H54 (cell line): ENCODE measurements at regions not wholly inside any gene's neighbourhood (a gene's known extent, or its start where the extent isn't known, plus 50 kb on each side); places are given as distances from the start of the nearest gene placed in this dataset.
"Not testable (repeated sequence)": the region's sequence is repeated elsewhere in the genome, so short reads cannot be mapped to it uniquely, and the experiment has no call there.

Experiments used
- DNase-seq: peaks from one replicate; pipeline ENCODE4 v3.0.0; 2011; ENCODE audit warnings: low spot score, mixed read lengths; ENCODE audit not compliant: insufficient read length
- FAIRE-seq: peaks from 3 replicates; lab custom pipeline; 2011; peaks lifted over from hg19 to GRCh38; lab: Jason Lieb, UNC
- POLR2A ChIP-seq: IDR thresholded peaks from 2 replicates; pipeline ENCODE4 v1.6.1; 2011; ENCODE audit warnings: low read depth, mild to moderate bottlenecking, low read length

GRCh38 chr1:166544036-166544435 is 295.2 kb upstream of the POGK start:
- no peak for TF ChIP-seq POLR2A
- DNase-seq (no peak), FAIRE-seq (no peak)

GRCh38 chr1:166544561-166544960 is 294.7 kb upstream of the POGK start:
- DNase-seq (no peak), FAIRE-seq (no peak)
- TF ChIP-seq POLR2A = no peak

GRCh38 chr1:166552706-166553105 is 286.6 kb upstream of the POGK start:
- no peak for TF ChIP-seq POLR2A
- no peak for FAIRE-seq
- no peak for DNase-seq

DNA sequence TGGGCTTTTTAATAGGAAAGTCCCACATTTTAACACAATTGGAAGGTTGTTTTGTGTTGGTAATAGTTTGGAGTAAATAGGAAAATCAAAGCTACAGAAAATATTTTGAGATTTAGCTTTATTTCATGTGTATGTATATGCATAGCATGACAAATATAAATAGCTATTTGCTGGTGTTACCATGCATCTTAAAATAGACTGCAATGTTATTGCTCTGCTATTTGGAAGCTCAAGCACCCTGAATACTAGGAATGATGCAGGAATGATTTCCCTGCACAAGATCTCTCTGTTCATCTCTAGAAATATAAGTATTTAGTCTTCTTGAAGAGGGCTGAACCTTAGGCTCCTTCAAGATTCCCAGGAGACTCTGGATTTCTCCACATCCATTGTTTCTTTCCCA is 268.3 kb upstream of the POGK start:
- FAIRE-seq (no peak), DNase-seq (no peak)
- no peak for TF ChIP-seq POLR2A

DNA sequence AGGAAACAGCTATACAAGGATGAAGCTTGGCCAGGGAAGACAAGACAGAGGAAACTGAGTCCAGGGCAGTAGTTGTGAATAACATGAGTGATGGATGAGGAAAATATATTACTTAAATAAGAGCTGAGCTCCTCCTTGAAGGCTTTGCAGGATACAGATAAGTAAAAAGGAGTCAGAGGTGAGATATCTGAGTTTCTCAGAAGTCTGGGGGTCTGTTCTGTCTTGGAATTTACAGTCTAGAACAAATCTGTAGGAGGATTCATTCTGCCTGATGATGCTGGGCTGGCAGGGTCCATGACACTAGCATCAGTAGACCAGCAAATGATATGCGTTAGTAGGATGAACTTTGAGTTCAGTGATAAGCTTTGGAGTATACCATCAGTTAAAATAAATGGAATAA is 266.1 kb upstream of the POGK start:
- no peak for FAIRE-seq
- no peak for TF ChIP-seq POLR2A
- no peak for DNase-seq

- DNase-seq (no peak), FAIRE-seq (no peak)
- no peak for TF ChIP-seq POLR2A
Measured at GRCh38 chr1:166579557-166580501, 259.4 kb upstream of the POGK start.

- no peak for DNase-seq
- TF ChIP-seq POLR2A = no peak
- FAIRE-seq = no peak
Measured at GRCh38 chr1:166588741-166589140, 250.5 kb upstream of the POGK start.

DNA sequence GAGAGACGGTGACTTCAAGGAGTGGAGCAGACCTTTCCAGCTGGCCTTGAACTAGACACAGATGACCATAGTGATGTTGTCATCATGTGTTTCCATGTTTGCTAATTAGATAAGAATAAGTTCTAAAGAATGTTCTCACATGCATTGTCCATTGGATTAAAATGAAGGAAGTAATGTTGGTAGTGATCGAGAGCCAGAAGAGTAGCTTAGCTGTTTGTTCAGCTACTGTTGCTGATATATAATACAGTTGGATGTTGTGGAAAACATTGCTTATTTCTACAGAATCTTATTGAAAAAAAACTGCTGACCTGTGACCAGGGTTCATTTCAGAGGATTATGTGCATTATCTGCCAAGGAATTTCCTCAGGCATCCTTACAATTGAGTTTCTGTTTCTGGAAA is 249.1 kb upstream of the POGK start:
- no peak for TF ChIP-seq POLR2A
- DNase-seq = no peak
- FAIRE-seq = no peak

- FAIRE-seq (no peak), DNase-seq (no peak)
- no peak for TF ChIP-seq POLR2A
Measured at GRCh38 chr1:166594646-166595045, 244.6 kb upstream of the POGK start.

GRCh38 chr1:166597516-166597915 is 241.8 kb upstream of the POGK start:
- FAIRE-seq (no peak), DNase-seq (no peak)
- no peak for TF ChIP-seq POLR2A

- TF ChIP-seq POLR2A = no peak
- no peak for DNase-seq
- FAIRE-seq = no peak
Measured at GRCh38 chr1:166600574-166600973, 238.7 kb upstream of the POGK start.

GRCh38 chr1:166601650-166602278 is 237.5 kb upstream of the POGK start:
- no peak for FAIRE-seq
- no peak for DNase-seq
- TF ChIP-seq POLR2A = no peak

DNA sequence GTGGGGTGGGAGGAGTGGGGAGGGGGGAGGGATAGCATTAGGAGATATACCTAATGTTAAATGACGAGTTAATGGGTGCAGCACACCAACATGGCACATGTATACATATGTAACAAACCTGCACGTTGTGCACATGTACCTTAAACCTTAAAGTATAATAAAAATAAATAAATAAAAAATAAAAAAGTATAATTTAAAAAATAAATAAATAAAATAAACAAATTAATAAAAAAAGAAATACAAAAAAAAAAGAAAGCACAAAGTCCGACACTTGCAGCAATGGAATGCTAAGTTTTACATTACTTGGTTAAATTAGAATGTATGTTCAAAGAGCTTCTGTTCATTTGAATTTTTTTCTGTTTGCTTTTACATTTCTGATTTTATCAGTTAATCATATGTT is 236.5 kb upstream of the POGK start:
- DNase-seq, FAIRE-seq: not testable (repeated sequence)

DNA sequence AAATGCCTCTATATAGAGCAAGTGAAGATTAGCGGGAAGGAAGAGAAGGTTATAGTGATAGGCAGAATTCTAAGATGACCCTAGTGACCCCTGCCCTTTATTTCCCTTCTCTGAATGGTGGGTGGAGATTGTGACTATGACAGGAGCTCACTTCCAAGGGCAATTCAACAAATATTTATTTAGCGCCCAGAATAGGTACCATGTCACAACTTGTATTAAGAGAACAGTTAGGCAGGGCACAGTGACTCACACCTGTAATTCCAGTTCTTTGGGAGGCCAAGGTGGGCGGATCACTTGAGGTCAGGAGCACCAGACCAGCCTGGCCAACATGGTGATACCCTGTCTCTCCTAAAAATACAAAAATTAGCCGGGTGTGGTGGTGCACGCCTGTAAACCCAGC is 236.0 kb upstream of the POGK start:
- FAIRE-seq = no peak

GRCh38 chr1:166605137-166605536 is 234.1 kb upstream of the POGK start:
- no peak for FAIRE-seq
- no peak for DNase-seq
- TF ChIP-seq POLR2A = no peak

More for the DNA sequence above, 236.0 kb upstream of the POGK start:
- no peak for DNase-seq
- no peak for TF ChIP-seq POLR2A
